ENCODE measurements at regions not wholly inside any gene's neighbourhood (a gene's known extent, or its start where the extent isn't known, plus 50 kb on each side); places are given as distances from the start of the nearest gene placed in this dataset.
A peak's percentile ranks its signal among the peaks of the same experiment; 100 is the strongest.

GRCh38 chr5:18105449-18105848, 471.2 kb downstream of the TAF11L14 start:
- H3K4me3 Mint-ChIP-seq (ENCODE audit: low read depth), result no peak overlapping the region
- H3K4me1 Mint-ChIP-seq (ENCODE audit: low read depth), result peaks cover 2% of the 10 kb centered on the region
- H3K27ac Mint-ChIP-seq, result no peak overlapping the region
- no peaks in the 10 kb centered on the region for H3K9me3 Mint-ChIP-seq (ENCODE audit: low read depth)
- TF ChIP-seq, protein P1, sequence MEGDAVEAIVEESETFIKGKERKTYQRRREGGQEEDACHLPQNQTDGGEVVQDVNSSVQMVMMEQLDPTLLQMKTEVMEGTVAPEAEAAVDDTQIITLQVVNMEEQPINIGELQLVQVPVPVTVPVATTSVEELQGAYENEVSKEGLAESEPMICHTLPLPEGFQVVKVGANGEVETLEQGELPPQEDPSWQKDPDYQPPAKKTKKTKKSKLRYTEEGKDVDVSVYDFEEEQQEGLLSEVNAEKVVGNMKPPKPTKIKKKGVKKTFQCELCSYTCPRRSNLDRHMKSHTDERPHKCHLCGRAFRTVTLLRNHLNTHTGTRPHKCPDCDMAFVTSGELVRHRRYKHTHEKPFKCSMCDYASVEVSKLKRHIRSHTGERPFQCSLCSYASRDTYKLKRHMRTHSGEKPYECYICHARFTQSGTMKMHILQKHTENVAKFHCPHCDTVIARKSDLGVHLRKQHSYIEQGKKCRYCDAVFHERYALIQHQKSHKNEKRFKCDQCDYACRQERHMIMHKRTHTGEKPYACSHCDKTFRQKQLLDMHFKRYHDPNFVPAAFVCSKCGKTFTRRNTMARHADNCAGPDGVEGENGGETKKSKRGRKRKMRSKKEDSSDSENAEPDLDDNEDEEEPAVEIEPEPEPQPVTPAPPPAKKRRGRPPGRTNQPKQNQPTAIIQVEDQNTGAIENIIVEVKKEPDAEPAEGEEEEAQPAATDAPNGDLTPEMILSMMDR (IDR thresholded peaks at IDR 0.05; ENCODE audit: unreplicated experiment), result no peak
- no peak for DNase-seq (ENCODE audit: low spot score, unreplicated experiment)
- no peaks in the 10 kb centered on the region for H3K36me3 Mint-ChIP-seq (ENCODE audit: insufficient read depth)
- no peaks in the 10 kb centered on the region for H3K27me3 Mint-ChIP-seq

GRCh38 chr5:18111906-18112465, 477.7 kb downstream of the TAF11L14 start:
- no peak for DNase-seq (ENCODE audit: low spot score, unreplicated experiment)
- Mint-ChIP-seq H3K4me3 (ENCODE audit: low read depth) (no peak overlapping the region), H3K9me3 (ENCODE audit: low read depth) (no peaks in the 10 kb centered on the region), H3K4me1 (ENCODE audit: low read depth) (peaks cover 9% of the 10 kb centered on the region), H3K27me3 (no peaks in the 10 kb centered on the region), H3K27ac (no peak overlapping the region), H3K36me3 (ENCODE audit: insufficient read depth) (no peaks in the 10 kb centered on the region)
- TF ChIP-seq, protein P1 (IDR thresholded peaks at IDR 0.05; ENCODE audit: unreplicated experiment), result no peak

DNA sequence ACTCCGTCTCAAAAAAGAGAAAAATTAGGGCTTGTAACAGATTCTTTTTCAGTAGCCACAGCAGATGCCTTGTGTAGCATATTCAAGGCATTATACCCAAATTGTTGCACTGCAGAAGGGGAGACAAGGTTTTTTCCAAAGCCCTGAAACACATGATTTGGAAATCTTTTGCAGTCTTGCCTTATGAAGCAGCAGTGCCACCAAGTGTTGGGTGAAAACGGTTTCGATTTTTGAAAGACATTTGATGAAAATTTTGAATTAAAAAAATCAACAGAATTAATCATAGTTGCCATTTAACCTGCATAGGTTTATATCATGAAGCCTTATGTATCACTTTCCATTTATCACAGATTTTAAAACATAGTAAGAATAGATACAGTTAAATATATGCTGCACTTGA, 479.5 kb downstream of the TAF11L14 start:
- DNase-seq (ENCODE audit: low spot score, unreplicated experiment), result no peak
- Mint-ChIP-seq H3K36me3 (ENCODE audit: insufficient read depth) (no peaks in the 10 kb centered on the region), H3K27me3 (no peaks in the 10 kb centered on the region), H3K4me1 (ENCODE audit: low read depth) (peaks cover 9% of the 10 kb centered on the region), H3K9me3 (ENCODE audit: low read depth) (no peaks in the 10 kb centered on the region), H3K4me3 (ENCODE audit: low read depth) (no peak overlapping the region), H3K27ac (no peak overlapping the region)
- TF ChIP-seq, protein P1 (IDR thresholded peaks at IDR 0.05; ENCODE audit: unreplicated experiment), result peak; percentile 27

DNA sequence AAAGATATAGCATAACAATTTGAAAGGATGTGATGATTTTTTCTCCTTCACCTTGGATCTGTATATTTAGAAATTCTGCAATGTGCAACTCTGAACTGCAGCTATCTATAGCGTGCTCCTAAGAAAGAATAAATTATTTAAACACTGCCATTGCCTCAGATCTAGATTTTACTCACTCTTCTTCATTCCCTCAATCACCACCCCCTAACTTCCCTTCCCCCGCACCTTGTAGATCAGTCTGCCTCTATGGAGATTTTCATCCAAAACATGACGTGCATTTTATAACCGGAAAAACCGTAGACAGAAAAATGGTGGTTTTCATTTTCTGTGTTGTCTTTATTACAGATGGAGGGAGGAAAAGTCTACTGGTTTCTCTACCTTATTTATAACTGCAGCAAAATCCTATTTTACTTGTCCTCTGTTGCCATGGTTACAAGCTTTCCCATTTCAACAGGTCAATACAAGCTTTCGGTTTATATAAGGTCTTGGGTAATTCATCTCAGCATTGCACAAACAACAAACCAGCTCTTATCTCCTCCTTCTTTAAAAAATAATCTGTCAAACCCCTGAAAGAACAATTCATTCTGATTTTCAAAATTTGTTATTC, 480.0 kb downstream of the TAF11L14 start:
- Mint-ChIP-seq H3K4me1 (ENCODE audit: low read depth) (peaks cover 9% of the 10 kb centered on the region), H3K27ac (no peak overlapping the region), H3K27me3 (no peaks in the 10 kb centered on the region), H3K36me3 (ENCODE audit: insufficient read depth) (no peaks in the 10 kb centered on the region), H3K4me3 (ENCODE audit: low read depth) (no peak overlapping the region), H3K9me3 (ENCODE audit: low read depth) (no peaks in the 10 kb centered on the region)
- TF ChIP-seq, protein P1 (IDR thresholded peaks at IDR 0.05; ENCODE audit: unreplicated experiment), result no peak
- DNase-seq (ENCODE audit: low spot score, unreplicated experiment), result no peak

DNA sequence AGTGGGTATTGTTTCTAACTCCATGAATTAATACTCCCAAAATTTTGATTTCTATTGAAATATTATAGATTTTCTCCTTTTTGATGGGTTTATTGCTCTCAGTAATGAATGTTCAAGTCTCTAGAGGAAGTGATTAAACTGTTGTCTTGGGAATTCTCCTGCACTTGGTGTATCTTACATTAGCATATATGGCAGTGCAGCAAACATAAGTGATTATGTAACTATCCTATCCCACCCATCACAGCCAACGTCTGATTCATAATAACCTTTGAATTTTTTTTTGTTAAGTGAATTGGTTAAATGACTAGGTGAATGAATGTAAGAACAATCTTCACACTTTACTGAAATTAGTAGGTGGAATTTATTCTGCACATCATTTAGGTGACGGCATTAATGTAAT, 483.7 kb downstream of the TAF11L14 start:
- no peak overlapping the region for H3K4me3 Mint-ChIP-seq (ENCODE audit: low read depth)
- peaks cover 2% of the 10 kb centered on the region for H3K9me3 Mint-ChIP-seq (ENCODE audit: low read depth)
- no peak overlapping the region for H3K27ac Mint-ChIP-seq
- TF ChIP-seq, protein P1 (IDR thresholded peaks at IDR 0.05; ENCODE audit: unreplicated experiment), result no peak
- H3K27me3 Mint-ChIP-seq, result no peaks in the 10 kb centered on the region
- DNase-seq (ENCODE audit: low spot score, unreplicated experiment), result no peak
- H3K36me3 Mint-ChIP-seq (ENCODE audit: insufficient read depth), result no peaks in the 10 kb centered on the region
- H3K4me1 Mint-ChIP-seq (ENCODE audit: low read depth), result peaks cover 9% of the 10 kb centered on the region

All from progenitor cell of endocrine pancreas (in vitro differentiated cells).